Parathyroid adenoma (tissue), 2 donors: ENCODE measurements at regions not wholly inside any gene's neighbourhood (a gene's known extent, or its start where the extent isn't known, plus 50 kb on each side); places are given as distances from the start of the nearest gene placed in this dataset.

ENCODE experiments used
- H2AFZ ChIP-seq: fragments of 300-600 bp; sonication (generic); one replicate; pipeline ENCODE4 v1.7.0; 2017; ENCODE audit warnings: antibody characterized with exemption, mild to moderate bottlenecking
- H3K27ac ChIP-seq: fragments of 300-600 bp; sonication (generic); one replicate; pipeline ENCODE4 v1.7.0; 2017
- H3K27me3 ChIP-seq: fragments of 300-600 bp; sonication (generic); one replicate; pipeline ENCODE4 v1.7.0; 2017; ENCODE audit warnings: low read length; ENCODE audit not compliant: control insufficient read depth, insufficient read depth
- H3K36me3 ChIP-seq: fragments of 300-600 bp; sonication (generic); one replicate; pipeline ENCODE4 v1.7.0; 2017; ENCODE audit warnings: low read length; ENCODE audit not compliant: control insufficient read depth, insufficient read depth
- H3K4me1 ChIP-seq: fragments of 300-600 bp; sonication (generic); one replicate; pipeline ENCODE4 v1.7.0; 2017; ENCODE audit warnings: control low read depth
- H3K4me2 ChIP-seq: fragments of 300-600 bp; sonication (generic); one replicate; pipeline ENCODE4 v1.7.0; 2017; ENCODE audit warnings: low read length
- H3K4me3 ChIP-seq: fragments of 300-600 bp; sonication (generic); one replicate; pipeline ENCODE4 v1.7.0; 2017; ENCODE audit warnings: low read depth, low read length
- H3K79me2 ChIP-seq: fragments of 300-600 bp; sonication (generic); one replicate; pipeline ENCODE4 v1.7.0; 2017; ENCODE audit warnings: control low read depth
- H3K9ac ChIP-seq: fragments of 300-600 bp; sonication (generic); one replicate; pipeline ENCODE4 v1.7.0; 2017; ENCODE audit warnings: mild to moderate bottlenecking
- H3K9me3 ChIP-seq: fragments of 300-600 bp; sonication (generic); one replicate; pipeline ENCODE4 v1.7.0; 2017; ENCODE audit warnings: low read length; ENCODE audit not compliant: control insufficient read depth
- TF ChIP-seq, protein P1 (sequence below): fragments of 300-600 bp; sonication (generic); IDR thresholded peaks from one replicate; pipeline ENCODE4 v1.7.0; 2017; ENCODE audit warnings: antibody characterized with exemption, mild to moderate bottlenecking
- donor health status: primary hyperparathyroidism.

DNA sequence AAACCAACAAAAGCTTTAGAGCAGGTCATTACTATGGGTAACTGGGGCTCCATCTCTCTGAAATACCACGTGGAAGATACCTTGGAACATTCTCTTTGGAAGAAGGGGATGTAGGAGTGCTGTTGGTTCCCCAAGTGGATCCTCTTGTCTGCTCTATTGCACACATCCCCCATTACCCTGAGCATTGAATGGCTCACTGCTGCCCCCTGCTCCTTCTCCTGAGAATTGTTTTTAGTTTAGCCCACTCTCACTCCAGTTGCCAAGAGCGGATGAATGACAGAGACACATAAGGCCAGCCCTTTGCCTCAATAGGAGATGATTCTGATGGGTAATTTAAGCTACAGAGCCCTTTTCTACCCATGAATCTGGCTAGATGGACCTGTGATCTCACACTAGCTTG is 135.6 kb upstream of the SUCLG2 start:
- H3K36me3 ChIP-seq: no peaks in the 10 kb centered on the region
- no peaks in the 10 kb centered on the region for H3K27me3 ChIP-seq
- H3K4me1 ChIP-seq: no peaks in the 10 kb centered on the region
- no peak overlapping the region for H3K9ac ChIP-seq
- H3K27ac ChIP-seq: no peak overlapping the region
- H3K9me3 ChIP-seq: no peaks in the 10 kb centered on the region
- no peak overlapping the region for H3K4me2 ChIP-seq
- no peaks in the 10 kb centered on the region for H3K79me2 ChIP-seq
- H2AFZ ChIP-seq: no peak overlapping the region
- TF ChIP-seq, protein P1, sequence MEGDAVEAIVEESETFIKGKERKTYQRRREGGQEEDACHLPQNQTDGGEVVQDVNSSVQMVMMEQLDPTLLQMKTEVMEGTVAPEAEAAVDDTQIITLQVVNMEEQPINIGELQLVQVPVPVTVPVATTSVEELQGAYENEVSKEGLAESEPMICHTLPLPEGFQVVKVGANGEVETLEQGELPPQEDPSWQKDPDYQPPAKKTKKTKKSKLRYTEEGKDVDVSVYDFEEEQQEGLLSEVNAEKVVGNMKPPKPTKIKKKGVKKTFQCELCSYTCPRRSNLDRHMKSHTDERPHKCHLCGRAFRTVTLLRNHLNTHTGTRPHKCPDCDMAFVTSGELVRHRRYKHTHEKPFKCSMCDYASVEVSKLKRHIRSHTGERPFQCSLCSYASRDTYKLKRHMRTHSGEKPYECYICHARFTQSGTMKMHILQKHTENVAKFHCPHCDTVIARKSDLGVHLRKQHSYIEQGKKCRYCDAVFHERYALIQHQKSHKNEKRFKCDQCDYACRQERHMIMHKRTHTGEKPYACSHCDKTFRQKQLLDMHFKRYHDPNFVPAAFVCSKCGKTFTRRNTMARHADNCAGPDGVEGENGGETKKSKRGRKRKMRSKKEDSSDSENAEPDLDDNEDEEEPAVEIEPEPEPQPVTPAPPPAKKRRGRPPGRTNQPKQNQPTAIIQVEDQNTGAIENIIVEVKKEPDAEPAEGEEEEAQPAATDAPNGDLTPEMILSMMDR: peak; percentile 10
- no peak overlapping the region for H3K4me3 ChIP-seq

DNA sequence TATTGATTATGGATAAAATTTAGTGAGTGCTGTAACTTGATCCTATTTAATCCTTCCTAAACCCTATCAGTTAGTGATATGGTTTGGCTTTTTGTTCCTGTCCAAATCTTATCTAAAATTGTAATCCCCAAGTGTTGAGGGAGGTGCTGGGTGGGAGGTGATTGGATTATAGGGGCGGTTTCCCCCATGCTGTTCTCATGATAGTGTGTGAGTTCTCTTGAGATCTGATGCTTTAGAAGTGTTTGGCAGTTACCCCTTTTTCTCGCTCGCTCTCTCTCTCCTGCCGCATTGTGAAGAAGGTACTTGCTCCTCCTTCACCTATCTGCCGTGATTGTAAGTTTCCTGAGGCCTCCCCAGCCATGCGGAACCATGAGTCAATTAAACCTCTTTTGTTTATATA is 134.0 kb upstream of the SUCLG2 start:
- Histone ChIP-seq H3K27me3 (no peaks in the 10 kb centered on the region), H3K27ac (no peak overlapping the region), H3K4me1 (no peaks in the 10 kb centered on the region), H3K9ac (no peak overlapping the region), H2AFZ (no peak overlapping the region), H3K4me2 (no peak overlapping the region), H3K9me3 (no peaks in the 10 kb centered on the region), H3K36me3 (no peaks in the 10 kb centered on the region), H3K79me2 (no peaks in the 10 kb centered on the region), H3K4me3 (no peak overlapping the region)
- TF ChIP-seq, protein P1: no peak

DNA sequence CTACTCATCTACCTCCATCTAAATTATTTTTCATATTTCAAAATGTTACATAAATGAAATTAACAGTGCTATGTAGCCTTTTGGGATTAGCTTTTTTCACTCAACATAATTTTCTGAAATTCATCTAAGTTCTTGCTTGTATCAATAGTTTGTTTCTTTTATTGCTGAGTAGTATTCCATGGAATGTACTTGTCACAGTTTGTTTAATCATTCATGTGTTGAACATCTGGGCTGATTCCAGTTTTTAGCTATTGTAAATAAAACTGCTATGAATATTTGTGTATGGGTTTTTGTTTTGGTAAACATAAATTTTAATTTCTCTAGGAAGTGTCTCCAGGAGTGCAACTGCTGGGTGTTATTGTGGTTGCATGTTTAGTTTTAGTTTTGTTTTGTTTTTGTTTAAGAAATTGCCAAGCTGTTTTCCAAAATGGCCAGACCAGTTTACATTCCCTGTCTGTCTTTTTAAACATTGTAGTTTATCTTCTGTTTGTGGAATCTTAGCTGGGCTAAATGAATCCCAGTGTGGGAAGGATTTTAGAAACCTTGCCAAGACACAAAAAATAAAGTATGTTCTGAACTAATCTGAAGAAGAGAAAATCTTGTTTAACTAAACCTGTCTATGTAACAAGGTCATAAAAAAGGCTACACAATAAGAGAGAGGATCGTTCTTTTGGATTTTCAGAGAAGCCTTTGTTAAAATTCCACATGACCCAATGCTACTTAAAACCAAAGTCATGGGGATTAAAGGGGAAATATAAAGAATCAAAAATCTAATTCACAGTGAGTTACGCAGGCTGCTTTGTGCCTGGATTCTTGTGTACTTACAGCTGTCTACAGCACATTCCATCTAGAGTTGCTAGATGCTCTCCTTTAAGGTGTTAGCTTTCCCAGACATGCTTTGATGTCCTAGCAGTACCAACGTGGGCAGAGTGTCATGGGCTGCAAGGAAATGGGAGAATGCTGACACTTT is 129.2 kb upstream of the SUCLG2 start:
- H2AFZ ChIP-seq: no peak overlapping the region
- H3K79me2 ChIP-seq: no peaks in the 10 kb centered on the region
- no peak overlapping the region for H3K4me3 ChIP-seq
- TF ChIP-seq, protein P1: no peak
- H3K9ac ChIP-seq: no peak overlapping the region
- H3K27me3 ChIP-seq: no peaks in the 10 kb centered on the region
- H3K36me3 ChIP-seq: no peaks in the 10 kb centered on the region
- H3K4me1 ChIP-seq: no peaks in the 10 kb centered on the region
- H3K9me3 ChIP-seq: no peaks in the 10 kb centered on the region
- H3K4me2 ChIP-seq: no peak overlapping the region
- no peak overlapping the region for H3K27ac ChIP-seq

DNA sequence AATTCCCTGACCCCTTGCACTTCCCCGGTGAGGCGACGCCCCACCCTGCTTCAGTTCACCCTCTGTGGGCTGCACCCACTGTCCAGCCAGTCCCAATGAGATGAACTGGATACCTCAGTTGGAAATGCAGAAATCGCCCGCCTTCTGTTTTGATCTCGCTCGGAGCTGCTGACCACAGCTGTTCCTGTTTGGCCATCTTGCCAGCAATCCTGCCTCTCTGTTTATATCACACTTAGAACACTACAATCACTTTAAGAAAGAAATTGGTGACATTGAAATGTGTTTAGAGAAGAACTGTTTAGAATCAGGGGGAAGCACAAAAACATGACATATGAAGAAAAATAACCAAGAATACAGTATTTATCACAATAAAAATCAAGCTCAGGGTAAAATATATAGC is 127.5 kb upstream of the SUCLG2 start:
- TF ChIP-seq, protein P1: no peak
- no peak overlapping the region for H3K4me3 ChIP-seq
- no peak overlapping the region for H3K4me2 ChIP-seq
- H3K4me1 ChIP-seq: no peaks in the 10 kb centered on the region
- no peaks in the 10 kb centered on the region for H3K27me3 ChIP-seq
- no peaks in the 10 kb centered on the region for H3K79me2 ChIP-seq
- H2AFZ ChIP-seq: no peak overlapping the region
- no peaks in the 10 kb centered on the region for H3K9me3 ChIP-seq
- H3K27ac ChIP-seq: no peak overlapping the region
- no peaks in the 10 kb centered on the region for H3K36me3 ChIP-seq
- H3K9ac ChIP-seq: no peak overlapping the region

DNA sequence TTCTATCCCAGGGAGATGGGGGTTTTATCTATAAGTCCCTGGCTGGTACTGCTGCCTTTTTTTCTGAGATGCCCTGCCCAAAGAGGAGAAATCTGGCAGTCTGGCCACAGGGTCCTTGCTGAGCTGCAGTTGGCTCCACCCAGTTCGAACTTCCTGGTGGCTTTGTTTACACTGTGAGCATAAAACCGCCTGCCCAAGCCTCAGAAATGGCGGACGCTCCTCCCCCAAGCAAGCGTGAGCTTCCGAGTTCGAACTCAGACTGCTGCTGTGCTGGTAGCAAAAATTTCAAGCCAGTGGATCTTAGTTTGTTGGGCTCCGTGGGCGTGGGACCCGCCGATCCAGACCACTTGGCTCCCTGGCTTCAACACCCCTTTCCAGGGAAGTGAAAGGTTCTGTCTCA is 126.8 kb upstream of the SUCLG2 start:
- no peaks in the 10 kb centered on the region for H3K79me2 ChIP-seq
- no peaks in the 10 kb centered on the region for H3K27me3 ChIP-seq
- no peak overlapping the region for H2AFZ ChIP-seq
- no peak overlapping the region for H3K4me3 ChIP-seq
- H3K4me2 ChIP-seq: no peak overlapping the region
- no peaks in the 10 kb centered on the region for H3K36me3 ChIP-seq
- no peak overlapping the region for H3K9ac ChIP-seq
- no peaks in the 10 kb centered on the region for H3K4me1 ChIP-seq
- TF ChIP-seq, protein P1: no peak
- H3K27ac ChIP-seq: no peak overlapping the region
- no peaks in the 10 kb centered on the region for H3K9me3 ChIP-seq
